Large intestine (tissue), 3 donors: ENCODE measurements at regions not wholly inside any gene's neighbourhood (a gene's known extent, or its start where the extent isn't known, plus 50 kb on each side); places are given as distances from the start of the nearest gene placed in this dataset.

Experiments used
- DNase-seq, 2 donors: peaks; one replicate each; pipeline versions ENCODE4 v3.0.0 to v3.0.0-alpha.2; 2013
- H3K27ac ChIP-seq: one replicate; pipeline ENCODE4 v1.5.1; 2013; ENCODE audit warnings: low read length
- H3K27me3 ChIP-seq: 2 replicates; pipeline ENCODE4 v1.6.1; 2013; ENCODE audit warnings: low read length; ENCODE audit not compliant: control insufficient read depth, insufficient read depth
- H3K36me3 ChIP-seq: 2 replicates; pipeline ENCODE4 v1.6.1; 2013; ENCODE audit warnings: low read length; ENCODE audit not compliant: control insufficient read depth, insufficient read depth
- H3K4me1 ChIP-seq: one replicate; pipeline ENCODE4 v1.6.1; 2013; ENCODE audit warnings: low read length; ENCODE audit not compliant: control insufficient read depth, insufficient read depth
- H3K4me3 ChIP-seq: one replicate; pipeline ENCODE4 v1.5.1; 2013; ENCODE audit warnings: low read length
- H3K9me3 ChIP-seq: one replicate; pipeline ENCODE4 v1.6.1; 2013; ENCODE audit warnings: mild to moderate bottlenecking, low read depth, low read length, moderate library complexity; ENCODE audit not compliant: control insufficient read depth
- WGBS: methylation state at CpG from one replicate; pipeline ENCODE4 v1.1.5; 2013; ENCODE audit warnings: low lambda C conversion rate; ENCODE audit not compliant: insufficient coverage; 5-methylcytosine and 5-hydroxymethylcytosine counted together

- Histone ChIP-seq H3K4me1 (peaks cover 15% of the 10 kb centered on the region), H3K4me3 (no peak overlapping the region), H3K27me3 (no peaks in the 10 kb centered on the region), H3K27ac (no peak overlapping the region), H3K9me3 (no peaks in the 10 kb centered on the region), H3K36me3 (no peaks in the 10 kb centered on the region)
- no CpG with 5 or more reads among the region's 10 CpGs for WGBS
- DNase-seq = no peak
These were observed 114.4 kb upstream of the SLC45A1 start for GRCh38 chr1:8203551-8203950.

- peaks cover 15% of the 10 kb centered on the region for H3K4me1 ChIP-seq
- WGBS = no CpG with 5 or more reads among the region's 9 CpGs
- no peak for DNase-seq
These were observed 114.9 kb upstream of the SLC45A1 start for GRCh38 chr1:8203056-8203455.

GRCh38 chr1:8202182-8202905 lies 115.6 kb upstream of the SLC45A1 start:
- 20% methylated on average over 2 of the region's 19 CpGs for WGBS
- Histone ChIP-seq H3K36me3 (no peaks in the 10 kb centered on the region), H3K4me1 (peaks cover 15% of the 10 kb centered on the region), H3K9me3 (no peaks in the 10 kb centered on the region), H3K4me3 (no peak overlapping the region), H3K27me3 (no peaks in the 10 kb centered on the region), H3K27ac (peak overlapping the region; percentile 53)
- peak; percentile 80 to 87 for DNase-seq

More at GRCh38 chr1:8203056-8203455, 114.9 kb upstream of the SLC45A1 start:
- Histone ChIP-seq H3K9me3 (no peaks in the 10 kb centered on the region), H3K36me3 (no peaks in the 10 kb centered on the region), H3K4me3 (no peak overlapping the region), H3K27me3 (no peaks in the 10 kb centered on the region), H3K27ac (peak overlapping the region; percentile 20)

- H3K4me3 ChIP-seq = no peak overlapping the region
- H3K36me3 ChIP-seq = no peaks in the 10 kb centered on the region
- no peaks in the 10 kb centered on the region for H3K9me3 ChIP-seq
- WGBS = no CpG with 5 or more reads among the region's 10 CpGs
- peaks cover 15% of the 10 kb centered on the region for H3K4me1 ChIP-seq
- no peaks in the 10 kb centered on the region for H3K27me3 ChIP-seq
- H3K27ac ChIP-seq = peak overlapping the region; percentile 53
- no peak for DNase-seq
These were observed 116.5 kb upstream of the SLC45A1 start for GRCh38 chr1:8201331-8201861.

- no peak for DNase-seq
- WGBS = no CpG with 5 or more reads among the region's 18 CpGs
- Histone ChIP-seq H3K27ac (no peak overlapping the region), H3K36me3 (no peaks in the 10 kb centered on the region), H3K4me1 (peaks cover 15% of the 10 kb centered on the region), H3K27me3 (no peaks in the 10 kb centered on the region), H3K4me3 (no peak overlapping the region), H3K9me3 (no peaks in the 10 kb centered on the region)
These were observed 117.4 kb upstream of the SLC45A1 start for GRCh38 chr1:8200317-8201115.

- WGBS = 100% methylated on average over 1 of the region's 6 CpGs
- Histone ChIP-seq H3K27ac (no peak overlapping the region), H3K9me3 (no peaks in the 10 kb centered on the region), H3K36me3 (no peaks in the 10 kb centered on the region), H3K4me3 (no peak overlapping the region), H3K27me3 (no peaks in the 10 kb centered on the region), H3K4me1 (peaks cover 15% of the 10 kb centered on the region)
- no peak for DNase-seq
These were observed 119.4 kb upstream of the SLC45A1 start for GRCh38 chr1:8198522-8198921.

- Histone ChIP-seq H3K27me3 (no peaks in the 10 kb centered on the region), H3K4me3 (no peak overlapping the region), H3K9me3 (no peaks in the 10 kb centered on the region), H3K27ac (no peak overlapping the region), H3K4me1 (peaks cover 12% of the 10 kb centered on the region), H3K36me3 (no peaks in the 10 kb centered on the region)
- WGBS = no CpG with 5 or more reads among the region's 20 CpGs
- peak in 1 of 2 donors; percentile 58 for DNase-seq
These were observed 120.2 kb upstream of the SLC45A1 start for GRCh38 chr1:8197493-8198282.

- Histone ChIP-seq H3K27ac (no peak overlapping the region), H3K36me3 (no peaks in the 10 kb centered on the region), H3K4me1 (no peaks in the 10 kb centered on the region), H3K27me3 (no peaks in the 10 kb centered on the region), H3K9me3 (no peaks in the 10 kb centered on the region), H3K4me3 (no peak overlapping the region)
- WGBS = no CpG with 5 or more reads among the region's 14 CpGs
- DNase-seq = no peak
These were observed 123.3 kb upstream of the SLC45A1 start for GRCh38 chr1:8194481-8195227.

- no peaks in the 10 kb centered on the region for H3K27me3 ChIP-seq
- H3K9me3 ChIP-seq = no peaks in the 10 kb centered on the region
- 100% methylated on average over 2 of the region's 8 CpGs for WGBS
- no peak overlapping the region for H3K27ac ChIP-seq
- H3K4me3 ChIP-seq = no peak overlapping the region
- DNase-seq = no peak
- no peaks in the 10 kb centered on the region for H3K4me1 ChIP-seq
- no peaks in the 10 kb centered on the region for H3K36me3 ChIP-seq
These were observed 124.0 kb upstream of the SLC45A1 start for GRCh38 chr1:8193840-8194406.
